GOT3 (cell line): ENCODE measurements at regions not wholly inside any gene's neighbourhood (a gene's known extent, or its start where the extent isn't known, plus 50 kb on each side); places are given as distances from the start of the nearest gene placed in this dataset.

ENCODE experiments used
- DNase-seq: peaks from one replicate; lab custom pipeline; 2025; ENCODE audit warnings: mixed read lengths; lab: John Stamatoyannopoulos, UW

DNA sequence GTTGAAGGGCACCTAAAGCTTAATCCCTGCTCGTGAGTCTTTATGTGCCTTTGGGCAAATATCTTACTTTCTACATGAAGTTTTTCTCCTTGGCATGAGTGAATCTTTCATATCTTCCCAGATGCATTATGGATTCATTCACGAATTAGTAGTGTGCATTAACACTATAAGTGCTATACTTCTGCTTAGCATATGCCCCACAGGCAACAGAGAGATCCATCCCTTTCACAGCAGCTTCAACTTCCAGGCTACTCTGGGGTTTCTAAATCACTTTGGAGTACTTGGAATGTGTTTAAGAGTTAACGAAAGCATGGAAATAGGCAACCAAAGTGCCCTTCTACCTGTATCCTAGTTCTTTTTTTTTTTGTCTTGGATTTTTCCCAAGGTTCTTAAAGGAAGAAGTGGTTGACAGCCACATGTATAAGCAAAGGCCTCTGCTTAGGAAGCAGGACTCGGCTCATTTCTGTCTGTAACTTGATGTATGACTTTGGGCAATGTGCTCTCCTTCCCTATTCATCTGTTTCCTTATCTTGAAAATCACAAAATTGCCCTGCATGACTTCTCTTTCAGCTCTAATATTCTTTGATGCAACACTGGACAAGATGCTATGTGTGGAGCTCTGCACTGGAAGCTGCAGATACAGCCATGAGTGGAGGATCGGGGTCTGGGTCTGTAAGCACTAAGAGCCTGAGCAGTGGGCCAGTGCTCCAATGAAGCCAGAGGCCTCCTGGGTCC, 54.5 kb upstream of the ME3 start:
- DNase-seq = no peak

DNA sequence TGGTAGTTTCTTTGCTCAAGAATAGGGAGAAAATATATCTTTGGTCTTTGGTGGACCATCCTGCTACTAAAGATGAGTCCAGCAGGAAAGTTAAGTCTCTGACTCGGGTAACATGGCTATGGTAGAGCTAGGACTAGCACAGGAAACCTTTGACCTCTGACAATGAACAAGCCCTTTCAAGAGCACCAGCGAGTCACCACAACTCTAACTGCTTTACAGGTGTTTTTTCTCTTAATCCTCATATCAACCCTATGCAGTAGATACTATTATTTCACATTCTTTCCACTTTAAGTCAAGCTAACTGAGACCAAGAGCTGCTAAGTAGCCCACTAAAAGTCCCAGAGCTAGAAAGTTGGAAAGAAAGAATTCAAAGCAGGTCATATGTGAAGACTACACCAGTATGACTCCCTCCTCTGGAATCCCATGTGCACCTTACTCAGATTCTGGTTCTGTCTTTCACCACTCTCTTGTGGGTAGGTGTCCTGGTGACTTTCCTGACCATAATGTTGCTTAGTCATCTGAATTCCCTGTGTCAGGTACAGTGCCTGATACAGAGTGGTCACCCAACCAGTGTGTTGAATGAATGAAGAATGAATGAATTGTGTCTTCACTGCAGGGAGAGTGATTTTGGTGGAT, 53.8 kb upstream of the ME3 start:
- no peak for DNase-seq

DNA sequence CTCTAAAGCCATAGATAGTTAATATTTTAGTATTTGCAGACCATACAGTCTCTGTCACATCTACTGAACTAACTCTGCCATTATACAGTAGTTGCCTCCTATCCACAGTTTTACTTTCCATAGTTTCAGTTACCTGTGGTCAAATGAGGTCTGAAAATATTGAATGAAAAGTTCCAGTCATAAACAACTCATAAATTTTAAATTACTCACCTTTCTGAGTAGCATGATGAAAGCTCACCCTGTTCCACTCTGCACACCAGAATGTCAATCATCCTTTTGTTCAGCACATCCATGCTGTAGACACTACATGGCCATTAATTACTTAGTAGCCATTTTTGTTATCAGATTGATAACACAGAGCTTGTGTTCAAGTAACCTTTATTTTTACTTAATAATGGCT, 51.7 kb upstream of the ME3 start:
- no peak for DNase-seq

- no peak for DNase-seq
These were observed 50.9 kb upstream of the ME3 start for GRCh38 chr11:86723281-86723680.

DNA sequence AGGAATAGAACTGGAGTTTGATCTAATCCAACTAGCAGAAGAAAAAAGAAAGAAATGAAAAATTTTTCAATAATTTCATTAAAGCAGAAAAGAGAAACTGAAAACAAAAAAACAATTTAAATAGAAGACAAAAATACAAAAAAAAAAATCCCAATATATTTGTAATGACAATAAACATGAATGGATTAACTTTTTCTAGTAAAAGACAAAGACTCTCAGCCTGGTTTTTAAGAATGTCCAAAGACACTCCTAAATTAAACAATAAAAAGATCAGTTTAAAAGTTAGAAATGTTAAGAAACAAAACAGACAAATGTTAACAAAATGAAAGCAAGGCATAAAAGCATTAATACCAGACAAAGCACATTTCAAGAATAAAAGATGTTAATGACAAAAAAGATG, 50.3 kb upstream of the ME3 start:
- DNase-seq = no peak
